ENCODE measurements at regions not wholly inside any gene's neighbourhood (a gene's known extent, or its start where the extent isn't known, plus 50 kb on each side); places are given as distances from the start of the nearest gene placed in this dataset.

- H3K27ac ChIP-seq (ENCODE audit: low read depth, low read length, poor library complexity, severe bottlenecking) = no peak overlapping the region
- no peak overlapping the region for H3K9ac ChIP-seq (ENCODE audit: low read length)
- no peaks in the 10 kb centered on the region for H3K9me2 ChIP-seq (ENCODE audit: low read depth, low read length)
- no peaks in the 10 kb centered on the region for H3K36me3 ChIP-seq (ENCODE audit: insufficient read depth, low read length)
- H3K4me2 ChIP-seq (ENCODE audit: low read length) = no peak overlapping the region
- no peak overlapping the region for H2AFZ ChIP-seq (ENCODE audit: low read length)
- no peaks in the 10 kb centered on the region for H3F3A ChIP-seq (ENCODE audit: insufficient read depth, low read length)
- no peak overlapping the region for H3K4me3 ChIP-seq (ENCODE audit: low read depth, low read length, poor library complexity, severe bottlenecking)
- H3K27me3 ChIP-seq (ENCODE audit: insufficient read depth, low read length) = no peaks in the 10 kb centered on the region
- H3K79me2 ChIP-seq (ENCODE audit: insufficient read depth, low read length) = no peaks in the 10 kb centered on the region
- H4K20me1 ChIP-seq (ENCODE audit: insufficient read depth, low read length) = no peaks in the 10 kb centered on the region
- no peaks in the 10 kb centered on the region for H3K9me3 ChIP-seq (ENCODE audit: low read length)
- TF ChIP-seq CTCF (IDR thresholded peaks at IDR 0.05; ENCODE audit: low read length) (no peak), EZH2 (IDR thresholded peaks at IDR 0.05; ENCODE audit: borderline replicate concordance, low read length) (no peak)
- no peaks in the 10 kb centered on the region for H3K4me1 ChIP-seq (ENCODE audit: insufficient read depth, low read length, severe bottlenecking)
Observed at GRCh38 chr9:31733166-31733565, 651.3 kb upstream of the ACO1 start.

- no peaks in the 10 kb centered on the region for H3K9me3 ChIP-seq (ENCODE audit: low read length)
- H3F3A ChIP-seq (ENCODE audit: insufficient read depth, low read length) = no peaks in the 10 kb centered on the region
- H3K9me2 ChIP-seq (ENCODE audit: low read depth, low read length) = no peaks in the 10 kb centered on the region
- H3K36me3 ChIP-seq (ENCODE audit: insufficient read depth, low read length) = no peaks in the 10 kb centered on the region
- no peaks in the 10 kb centered on the region for H3K27me3 ChIP-seq (ENCODE audit: insufficient read depth, low read length)
- TF ChIP-seq CTCF (IDR thresholded peaks at IDR 0.05; ENCODE audit: low read length) (no peak), EZH2 (IDR thresholded peaks at IDR 0.05; ENCODE audit: borderline replicate concordance, low read length) (no peak)
- no peak overlapping the region for H3K27ac ChIP-seq (ENCODE audit: low read depth, low read length, poor library complexity, severe bottlenecking)
- no peak overlapping the region for H2AFZ ChIP-seq (ENCODE audit: low read length)
- no peaks in the 10 kb centered on the region for H3K4me1 ChIP-seq (ENCODE audit: insufficient read depth, low read length, severe bottlenecking)
- H3K79me2 ChIP-seq (ENCODE audit: insufficient read depth, low read length) = no peaks in the 10 kb centered on the region
- H3K4me3 ChIP-seq (ENCODE audit: low read depth, low read length, poor library complexity, severe bottlenecking) = no peak overlapping the region
- no peaks in the 10 kb centered on the region for H4K20me1 ChIP-seq (ENCODE audit: insufficient read depth, low read length)
- H3K4me2 ChIP-seq (ENCODE audit: low read length) = no peak overlapping the region
- H3K9ac ChIP-seq (ENCODE audit: low read length) = no peak overlapping the region
Observed at GRCh38 chr9:31736581-31737179, 647.8 kb upstream of the ACO1 start.

GRCh38 chr9:31740705-31741104, 643.7 kb upstream of the ACO1 start:
- TF ChIP-seq EZH2 (IDR thresholded peaks at IDR 0.05; ENCODE audit: borderline replicate concordance, low read length) (no peak), CTCF (IDR thresholded peaks at IDR 0.05; ENCODE audit: low read length) (no peak)
- Histone ChIP-seq H3K9ac (ENCODE audit: low read length) (no peak overlapping the region), H4K20me1 (ENCODE audit: insufficient read depth, low read length) (no peaks in the 10 kb centered on the region), H3K27ac (ENCODE audit: low read depth, low read length, poor library complexity, severe bottlenecking) (no peak overlapping the region), H3K36me3 (ENCODE audit: insufficient read depth, low read length) (no peaks in the 10 kb centered on the region), H3K79me2 (ENCODE audit: insufficient read depth, low read length) (no peaks in the 10 kb centered on the region), H3F3A (ENCODE audit: insufficient read depth, low read length) (no peaks in the 10 kb centered on the region), H3K4me3 (ENCODE audit: low read depth, low read length, poor library complexity, severe bottlenecking) (no peak overlapping the region), H3K4me2 (ENCODE audit: low read length) (no peak overlapping the region), H3K27me3 (ENCODE audit: insufficient read depth, low read length) (no peaks in the 10 kb centered on the region), H2AFZ (ENCODE audit: low read length) (no peak overlapping the region), H3K4me1 (ENCODE audit: insufficient read depth, low read length, severe bottlenecking) (no peaks in the 10 kb centered on the region), H3K9me3 (ENCODE audit: low read length) (no peaks in the 10 kb centered on the region), H3K9me2 (ENCODE audit: low read depth, low read length) (no peaks in the 10 kb centered on the region)
